Activated CD8-positive, alpha-beta memory T cell treated with anti-CD3 and anti-CD28 coated beads for 1 hour (primary cell): ENCODE measurements at regions not wholly inside any gene's neighbourhood (a gene's known extent, or its start where the extent isn't known, plus 50 kb on each side); places are given as distances from the start of the nearest gene placed in this dataset.

Experiments used
- DNase-seq, 2 donors: peaks; one replicate each; pipeline ENCODE4 v3.0.0-alpha.2; 2020; ENCODE audit warnings: low read depth in 1 of 2; ENCODE audit errors: extremely low read depth in 1 of 2

- no peak for DNase-seq
Observed at GRCh38 chr2:30310371-30310770, 79.0 kb downstream of the LBH start.

GRCh38 chr2:30310955-30311354 lies 79.6 kb downstream of the LBH start:
- no peak for DNase-seq

- no peak for DNase-seq
Observed at GRCh38 chr2:30311711-30312110, 80.4 kb downstream of the LBH start.

- no peak for DNase-seq
Observed at GRCh38 chr2:30312916-30313315, 81.6 kb downstream of the LBH start.

- no peak for DNase-seq
Observed at GRCh38 chr2:30314981-30315380, 83.6 kb downstream of the LBH start.

GRCh38 chr2:30315391-30316063 lies 84.2 kb downstream of the LBH start:
- no peak for DNase-seq

- no peak for DNase-seq
Observed at GRCh38 chr2:30316408-30316807, 85.1 kb downstream of the LBH start.

- DNase-seq = no peak
Observed at GRCh38 chr2:30318987-30319782, 87.9 kb downstream of the LBH start.

GRCh38 chr2:30321466-30321865 lies 90.1 kb downstream of the LBH start:
- DNase-seq = no peak

GRCh38 chr2:30323499-30323898 lies 92.2 kb downstream of the LBH start:
- no peak for DNase-seq

- no peak for DNase-seq
Observed at GRCh38 chr2:30324245-30324908, 93.0 kb downstream of the LBH start.

GRCh38 chr2:30325600-30326328 lies 94.4 kb downstream of the LBH start:
- DNase-seq = no peak

- no peak for DNase-seq
Observed at GRCh38 chr2:30326497-30326896, 95.2 kb downstream of the LBH start.

GRCh38 chr2:30331038-30331437 lies 99.7 kb downstream of the LBH start:
- DNase-seq = no peak

GRCh38 chr2:30331869-30332268 lies 100.5 kb downstream of the LBH start:
- DNase-seq = no peak

- no peak for DNase-seq
Observed at GRCh38 chr2:30332791-30333453, 101.6 kb downstream of the LBH start.

GRCh38 chr2:30334762-30335363 lies 103.5 kb downstream of the LBH start:
- no peak for DNase-seq

- DNase-seq = no peak
Observed at GRCh38 chr2:30336084-30336483, 104.8 kb downstream of the LBH start.

GRCh38 chr2:30336978-30337841 lies 105.9 kb downstream of the LBH start:
- DNase-seq = peak in 1 of 2 donors; percentile 17
